HepG2 (cell line): ENCODE measurements at regions not wholly inside any gene's neighbourhood (a gene's known extent, or its start where the extent isn't known, plus 50 kb on each side); places are given as distances from the start of the nearest gene placed in this dataset.

Source experiments
- ATF6 ChIP-seq: sonication (generic); formaldehyde crosslinking; conservative IDR thresholded peaks from 2 replicates; pipeline ENCODE4 v1.4.0; 2020; ENCODE audit warnings: missing genetic modification reagents
- CSRNP2 ChIP-seq: sonication (generic); formaldehyde crosslinking; conservative IDR thresholded peaks from 2 replicates; pipeline ENCODE4 v1.8.0; 2022; ENCODE audit warnings: low read depth, missing genetic modification reagents
- KLF9 ChIP-seq: IDR thresholded peaks from 2 replicates; pipeline ENCODE4 v1.6.1; 2016; ENCODE audit warnings: low read depth
- MAZ ChIP-seq, 2 experiments: sonication (generic) in 1 of 2; formaldehyde crosslinking in 1 of 2; IDR thresholded peaks; 2 replicates each; pipeline versions ENCODE4 v1.5.0 to v1.6.1; 2012 to 2020; ENCODE audit warnings: low read depth in 2 of 2, mild to moderate bottlenecking in 2 of 2, borderline replicate concordance in 1 of 2, improper control_type of control experiment in 1 of 2, low read length in 1 of 2, missing genetic modification reagents in 1 of 2, moderate library complexity in 1 of 2
- NFIB ChIP-seq: sonication (generic); formaldehyde crosslinking; IDR thresholded peaks from 2 replicates; pipeline ENCODE4 v1.9.0; 2021; ENCODE audit warnings: missing genetic modification reagents, mild to moderate bottlenecking, borderline replicate concordance
- NKX3-1 ChIP-seq: sonication (generic); formaldehyde crosslinking; IDR thresholded peaks from 2 replicates; pipeline ENCODE4 v1.5.0; 2020; ENCODE audit warnings: missing genetic modification reagents
- SALL2 ChIP-seq: sonication (generic); formaldehyde crosslinking; IDR thresholded peaks from 2 replicates; pipeline ENCODE4 v1.8.1; 2023; ENCODE audit warnings: mild to moderate bottlenecking, missing genetic modification reagents, inconsistent platforms
- STAT5B ChIP-seq: sonication (generic); formaldehyde crosslinking; IDR thresholded peaks from 2 replicates; pipeline ENCODE4 v1.4.0; 2020; ENCODE audit warnings: missing genetic modification reagents
- TFDP2 ChIP-seq: sonication (generic); formaldehyde crosslinking; IDR thresholded peaks from 2 replicates; pipeline ENCODE4 v1.4.0; 2020; ENCODE audit warnings: missing genetic modification reagents
- ZNF143 ChIP-seq: sonication (generic); formaldehyde crosslinking; IDR thresholded peaks from 2 replicates; pipeline ENCODE4 v1.4.0; 2020; ENCODE audit warnings: missing genetic modification reagents
- ZNF407 ChIP-seq: sonication (generic); formaldehyde crosslinking; IDR thresholded peaks from one replicate; pipeline ENCODE4 v1.5.1; 2020; ENCODE audit warnings: mild to moderate bottlenecking, missing genetic modification reagents; ENCODE audit errors: not compliant biosample characterization
- ZNF484 ChIP-seq: sonication (generic); formaldehyde crosslinking; IDR thresholded peaks from 2 replicates; pipeline ENCODE4 v1.5.1; 2020; ENCODE audit warnings: mild to moderate bottlenecking, low read depth, missing genetic modification reagents, borderline replicate concordance
- ZNF770 ChIP-seq: sonication (generic); formaldehyde crosslinking; IDR thresholded peaks from 2 replicates; pipeline ENCODE4 v1.5.0; 2020; ENCODE audit warnings: mild to moderate bottlenecking, missing genetic modification reagents

GRCh38 chr19:24029941-24030636 lies 56.9 kb upstream of the ZNF254 start (continued):
- TF ChIP-seq NKX3-1 (CRISPR knock-in tag) = no peak
- TF ChIP-seq KLF9 (CRISPR knock-in tag) = no peak
- peak; percentile 23; the same call in 1 of the 2 replicates for TF ChIP-seq MAZ (IDR thresholded peaks at IDR 0.05; ENCODE audit: borderline replicate concordance, low read depth, low read length)
- TF ChIP-seq MAZ (CRISPR knock-in tag; IDR thresholded peaks at IDR 0.05; ENCODE audit: low read depth) = no peak
- no peak for TF ChIP-seq ZNF484 (CRISPR knock-in tag)
- TF ChIP-seq CSRNP2 = no peak
- TF ChIP-seq ATF6 (CRISPR knock-in tag) = no peak
- TF ChIP-seq ZNF770 (CRISPR knock-in tag) = no peak
- no peak for TF ChIP-seq ZNF407 (CRISPR knock-in tag)
- no peak for TF ChIP-seq SALL2 (CRISPR knock-in tag)
- no peak for TF ChIP-seq NFIB (CRISPR knock-in tag)
- TF ChIP-seq STAT5B (CRISPR knock-in tag) = no peak
- TF ChIP-seq ZNF143 (CRISPR knock-in tag) = no peak
- no peak for TF ChIP-seq TFDP2 (CRISPR knock-in tag)
